PC-9 (cell line): ENCODE measurements at regions not wholly inside any gene's neighbourhood (a gene's known extent, or its start where the extent isn't known, plus 50 kb on each side); places are given as distances from the start of the nearest gene placed in this dataset.

Source experiments
- BruUV-seq: library from RNA; stranded (reverse); fragments of 400-500 nt; replicated peaks from 2 replicates; lab custom pipeline; 2021; lab: Mats Ljungman, UMichigan
- CTCF ChIA-PET: fragments of 300-600 bp; sonication (Branson Sonifier 250); formaldehyde crosslinking; loops from one replicate; lab custom pipeline; 2022; ENCODE audit warnings: antibody characterized with exemption; lab: Charles Lee
- POLR2A ChIA-PET: fragments of 300-600 bp; sonication (Branson Sonifier 250); formaldehyde crosslinking; loops from one replicate; lab custom pipeline; 2022; ENCODE audit warnings: antibody characterized with exemption; ENCODE audit not compliant: unreplicated experiment; lab: Charles Lee
- DNase-seq, 2 experiments: peaks; one replicate each; pipeline versions ENCODE4 v3.0.0 to v3.0.0-alpha.2; 2015 to 2022; ENCODE audit warnings: mixed read lengths in 1 of 2
- H2AFZ ChIP-seq: fragments of 200-600 bp; sonication (generic); 2 replicates; pipeline ENCODE4 v1.8.1; 2017; ENCODE audit warnings: antibody characterized with exemption
- H3F3A ChIP-seq: fragments of 200-600 bp; sonication (generic); 2 replicates; pipeline ENCODE4 v1.8.1; 2017; ENCODE audit warnings: antibody characterized with exemption, mild to moderate bottlenecking, low read depth; ENCODE audit not compliant: insufficient read depth
- H3K27ac ChIP-seq: fragments of 200-600 bp; sonication (generic); 2 replicates; pipeline ENCODE4 v1.6.1; 2016; ENCODE audit warnings: mixed run types
- H3K27me3 ChIP-seq: fragments of 200-600 bp; sonication (generic); 2 replicates; pipeline ENCODE4 v1.6.1; 2016; ENCODE audit warnings: low read depth, mixed run types; ENCODE audit not compliant: insufficient read depth
- H3K36me3 ChIP-seq: fragments of 200-600 bp; sonication (generic); 2 replicates; pipeline ENCODE4 v1.6.1; 2016; ENCODE audit warnings: low read depth, mixed run types
- H3K4me1 ChIP-seq: fragments of 200-600 bp; sonication (generic); replicated peaks from 2 replicates; pipeline ENCODE4 v1.6.1; 2016; ENCODE audit warnings: mixed run types; ENCODE audit not compliant: insufficient read depth
- H3K4me2 ChIP-seq: fragments of 200-600 bp; sonication (generic); 2 replicates; pipeline ENCODE4 v1.6.1; 2017; ENCODE audit warnings: mixed run types
- H3K4me3 ChIP-seq: fragments of 200-600 bp; sonication (generic); 2 replicates; pipeline ENCODE4 v1.6.1; 2016; ENCODE audit warnings: mixed run types
- H3K79me2 ChIP-seq: fragments of 200-600 bp; sonication (generic); 2 replicates; pipeline ENCODE4 v1.6.1; 2017; ENCODE audit warnings: low read depth, mixed run types
- H3K9me2 ChIP-seq: fragments of 200-600 bp; sonication (generic); 2 replicates; pipeline ENCODE4 v1.8.1; 2017; ENCODE audit warnings: mild to moderate bottlenecking; ENCODE audit not compliant: insufficient read depth
- H3K9me3 ChIP-seq: fragments of 200-600 bp; sonication (generic); 2 replicates; pipeline ENCODE4 v1.8.1; 2016; ENCODE audit warnings: low read depth; ENCODE audit not compliant: insufficient read depth
- H4K20me1 ChIP-seq: fragments of 200-600 bp; sonication (generic); 2 replicates; pipeline ENCODE4 v1.8.1; 2017; ENCODE audit not compliant: insufficient read depth
- CTCF ChIP-seq: fragments of 200-600 bp; sonication (generic); conservative IDR thresholded peaks from 2 replicates; pipeline ENCODE4 v1.6.1; 2017; ENCODE audit warnings: mixed run types, antibody characterized with exemption, mild to moderate bottlenecking, moderate library complexity
- EZH2 ChIP-seq: fragments of 200-600 bp; sonication (generic); IDR thresholded peaks from 2 replicates; pipeline ENCODE4 v1.8.0; 2017; ENCODE audit warnings: antibody characterized with exemption, low read depth
- intact Hi-C: fragments of 100-400 bp; cut with micrococcal nuclease; formaldehyde crosslinking; loops from one replicate; pipeline ENCODE4 v1.10.0; 2022; ENCODE audit not compliant: unreplicated experiment

GRCh38 chr1:164953815-164954214 is 394.8 kb downstream of the PBX1 start:
- H3F3A ChIP-seq, result no peaks in the 10 kb centered on the region
- CTCF ChIA-PET, result interaction anchor here (0.6 kb wide), 1 partner anchor 118 kb away, joined by 3 read pairs; no protein-coding TSS in a partner anchor
- POLR2A ChIA-PET, result no interaction called here

GRCh38 chr1:164953098-164953497 is 394.1 kb downstream of the PBX1 start:
- Histone ChIP-seq H3K36me3 (no peaks in the 10 kb centered on the region), H3K4me3 (no peak overlapping the region), H3K9me2 (no peaks in the 10 kb centered on the region), H3K4me2 (no peak overlapping the region), H3K27ac (no peak overlapping the region), H3F3A (no peaks in the 10 kb centered on the region), H3K9me3 (no peaks in the 10 kb centered on the region), H3K4me1 (no peaks in the 10 kb centered on the region), H2AFZ (no peak overlapping the region), H4K20me1 (no peaks in the 10 kb centered on the region), H3K27me3 (no peaks in the 10 kb centered on the region), H3K79me2 (no peaks in the 10 kb centered on the region)
- ChIA-PET POLR2A (no interaction called here), CTCF (interaction anchor here (0.6 kb wide), 1 partner anchor 1529 kb away, joined by 4 read pairs; no protein-coding TSS in a partner anchor)
- BruUV-seq, result no TSS peak
- TF ChIP-seq EZH2 (no peak), CTCF (no peak)
- intact Hi-C loops, result no loop called here
- DNase-seq, result no peak

More at GRCh38 chr1:164953815-164954214, 394.8 kb downstream of the PBX1 start:
- no TSS peak for BruUV-seq
- H3K4me1 ChIP-seq, result no peaks in the 10 kb centered on the region
- no peak for TF ChIP-seq EZH2
- no peak for TF ChIP-seq CTCF
- no peaks in the 10 kb centered on the region for H3K79me2 ChIP-seq
- DNase-seq, result no peak
- H3K36me3 ChIP-seq, result no peaks in the 10 kb centered on the region
- H4K20me1 ChIP-seq, result no peaks in the 10 kb centered on the region
- H3K4me2 ChIP-seq, result no peak overlapping the region
- intact Hi-C loops, result no loop called here
- no peaks in the 10 kb centered on the region for H3K27me3 ChIP-seq
- H3K4me3 ChIP-seq, result no peak overlapping the region
- H3K27ac ChIP-seq, result no peak overlapping the region
- H3K9me3 ChIP-seq, result no peaks in the 10 kb centered on the region
- H3K9me2 ChIP-seq, result no peaks in the 10 kb centered on the region
- H2AFZ ChIP-seq, result no peak overlapping the region

GRCh38 chr1:164951508-164951907 is 392.5 kb downstream of the PBX1 start:
- CTCF ChIA-PET, result interaction anchor here (0.5 kb wide), 1 partner anchor 128 kb away, joined by 11 read pairs; no protein-coding TSS in a partner anchor
- H3K79me2 ChIP-seq, result no peaks in the 10 kb centered on the region
- H3F3A ChIP-seq, result no peaks in the 10 kb centered on the region
- H3K9me3 ChIP-seq, result peaks cover 6% of the 10 kb centered on the region; the same call in 1 of the 2 replicates
- no peaks in the 10 kb centered on the region for H3K9me2 ChIP-seq
- no TSS peak for BruUV-seq
- DNase-seq, result no peak
- H3K4me3 ChIP-seq, result no peak overlapping the region
- no peaks in the 10 kb centered on the region for H3K36me3 ChIP-seq
- POLR2A ChIA-PET, result no interaction called here
- H3K4me1 ChIP-seq, result no peaks in the 10 kb centered on the region
- H4K20me1 ChIP-seq, result no peaks in the 10 kb centered on the region
- H3K4me2 ChIP-seq, result no peak overlapping the region
- H3K27me3 ChIP-seq, result no peaks in the 10 kb centered on the region
- H3K27ac ChIP-seq, result no peak overlapping the region
- TF ChIP-seq EZH2 (no peak), CTCF (no peak)
- intact Hi-C loops, result no loop called here
- H2AFZ ChIP-seq, result no peak overlapping the region
